Lower leg skin (tissue), 4 donors: ENCODE measurements at regions not wholly inside any gene's neighbourhood (a gene's known extent, or its start where the extent isn't known, plus 50 kb on each side); places are given as distances from the start of the nearest gene placed in this dataset.

Source experiments
- DNase-seq, 2 donors: peaks; one replicate each; pipeline ENCODE4 v3.0.0-alpha.2; 2019; ENCODE audit warnings: low spot score in 2 of 2
- H3K4me3 ChIP-seq: fragments of 200-600 bp; sonication (generic); 2 replicates; pipeline ENCODE4 v1.5.1; 2017; ENCODE audit warnings: mild to moderate bottlenecking, low read depth; ENCODE audit not compliant: poor library complexity, severe bottlenecking
- POLR2A ChIP-seq, 2 donors: fragments of 450-650 bp; IDR thresholded peaks; one replicate each; pipeline ENCODE4 v1.6.1; 2016 to 2017; ENCODE audit warnings: antibody characterized with exemption in 2 of 2, mild to moderate bottlenecking in 1 of 2, moderate library complexity in 1 of 2
- WGBS, 2 donors: methylation state at CpG; one replicate each; pipeline ENCODE4 v1.1.5; 2018; 5-methylcytosine and 5-hydroxymethylcytosine counted together
- intact Hi-C: fragments of 100-400 bp; cut with DNase I; formaldehyde crosslinking; loops from one replicate; pipeline ENCODE4 v1.15.0; 2023; ENCODE audit warnings: low total_unique reads
- TF ChIP-seq, protein P1 (sequence below), 3 donors: fragments of 450-650 bp; IDR thresholded peaks; one replicate each; pipeline ENCODE4 v1.5.1; 2016; ENCODE audit warnings: antibody characterized with exemption in 3 of 3, mild to moderate bottlenecking in 3 of 3, moderate library complexity in 2 of 3

DNA sequence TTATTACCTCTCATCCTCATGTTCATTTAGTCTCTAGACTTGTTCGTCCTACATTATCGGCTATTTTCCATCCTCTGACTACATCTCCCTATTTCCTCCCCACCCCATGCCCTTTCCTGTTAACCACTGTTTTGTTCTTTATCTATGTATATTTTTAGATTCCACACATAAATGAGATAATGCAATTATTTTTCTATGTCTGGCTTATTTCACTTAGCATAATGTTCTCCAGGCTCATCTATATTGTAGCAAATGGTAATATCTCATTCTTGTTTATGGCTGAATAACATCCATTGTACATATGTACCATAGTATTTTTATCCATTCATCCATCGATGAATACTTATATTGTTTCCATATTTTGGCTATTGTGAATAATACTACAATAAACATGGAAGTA is 84.6 kb upstream of the PTPRR start:
- WGBS, 2 donors = 88 to 92% methylated on average over 3 of the region's 3 CpGs
- TF ChIP-seq POLR2A (IDR thresholded peaks at IDR 0.05) = no peak
- TF ChIP-seq, protein P1, sequence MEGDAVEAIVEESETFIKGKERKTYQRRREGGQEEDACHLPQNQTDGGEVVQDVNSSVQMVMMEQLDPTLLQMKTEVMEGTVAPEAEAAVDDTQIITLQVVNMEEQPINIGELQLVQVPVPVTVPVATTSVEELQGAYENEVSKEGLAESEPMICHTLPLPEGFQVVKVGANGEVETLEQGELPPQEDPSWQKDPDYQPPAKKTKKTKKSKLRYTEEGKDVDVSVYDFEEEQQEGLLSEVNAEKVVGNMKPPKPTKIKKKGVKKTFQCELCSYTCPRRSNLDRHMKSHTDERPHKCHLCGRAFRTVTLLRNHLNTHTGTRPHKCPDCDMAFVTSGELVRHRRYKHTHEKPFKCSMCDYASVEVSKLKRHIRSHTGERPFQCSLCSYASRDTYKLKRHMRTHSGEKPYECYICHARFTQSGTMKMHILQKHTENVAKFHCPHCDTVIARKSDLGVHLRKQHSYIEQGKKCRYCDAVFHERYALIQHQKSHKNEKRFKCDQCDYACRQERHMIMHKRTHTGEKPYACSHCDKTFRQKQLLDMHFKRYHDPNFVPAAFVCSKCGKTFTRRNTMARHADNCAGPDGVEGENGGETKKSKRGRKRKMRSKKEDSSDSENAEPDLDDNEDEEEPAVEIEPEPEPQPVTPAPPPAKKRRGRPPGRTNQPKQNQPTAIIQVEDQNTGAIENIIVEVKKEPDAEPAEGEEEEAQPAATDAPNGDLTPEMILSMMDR (IDR thresholded peaks at IDR 0.05) = no peak
- no peak overlapping the region for H3K4me3 ChIP-seq
- DNase-seq = no peak
- intact Hi-C loops = no loop called here

DNA sequence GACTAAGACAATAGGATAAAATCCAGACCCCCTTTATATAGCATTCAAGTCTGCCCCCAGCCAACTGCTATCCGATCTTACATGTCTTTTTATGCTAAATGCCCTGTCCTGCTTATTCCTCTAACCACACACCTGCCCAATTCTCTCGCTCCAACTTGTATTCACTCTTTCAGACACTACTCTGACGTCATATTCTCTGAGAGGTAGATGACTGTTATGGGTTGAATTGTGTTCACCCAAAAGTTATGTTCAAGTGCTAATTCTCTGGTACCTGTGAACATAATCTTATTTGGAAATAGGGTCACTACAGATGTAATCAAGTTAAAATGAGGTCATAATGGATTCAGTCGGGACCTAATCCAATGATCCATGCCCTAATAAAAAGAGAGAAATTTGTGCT is 84.0 kb upstream of the PTPRR start:
- DNase-seq = no peak
- H3K4me3 ChIP-seq = no peak overlapping the region
- intact Hi-C loops = no loop called here
- 91% methylated on average over 4 of the region's 4 CpGs for WGBS, 2 donors
- no peak for TF ChIP-seq POLR2A (IDR thresholded peaks at IDR 0.05)
- TF ChIP-seq, protein P1 (IDR thresholded peaks at IDR 0.05) = no peak

DNA sequence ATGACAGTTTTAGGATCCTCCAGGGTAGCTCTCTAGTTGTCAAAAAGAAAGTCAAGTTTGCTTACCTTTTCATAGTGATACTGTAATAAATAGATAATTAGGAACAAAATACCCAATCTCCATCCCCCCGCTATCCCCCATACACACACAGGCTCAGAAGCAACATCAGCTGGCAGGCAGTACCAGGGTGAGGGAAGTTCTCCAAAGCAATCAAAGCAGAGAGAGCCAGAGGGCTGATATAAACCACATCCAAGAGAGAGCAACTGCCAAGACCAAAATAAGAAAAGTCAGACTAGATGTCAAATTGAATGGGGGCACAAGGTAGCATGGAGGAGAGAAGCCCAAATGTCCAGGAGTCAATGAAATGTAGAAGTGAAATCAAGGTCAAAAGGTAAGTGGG is 80.2 kb upstream of the PTPRR start:
- TF ChIP-seq POLR2A (IDR thresholded peaks at IDR 0.05) = no peak
- TF ChIP-seq, protein P1 (IDR thresholded peaks at IDR 0.05) = no peak
- DNase-seq = no peak
- intact Hi-C loops = no loop called here
- WGBS, 2 donors = 54 to 80% methylated on average over 1 of the region's 1 CpG
- no peak overlapping the region for H3K4me3 ChIP-seq

DNA sequence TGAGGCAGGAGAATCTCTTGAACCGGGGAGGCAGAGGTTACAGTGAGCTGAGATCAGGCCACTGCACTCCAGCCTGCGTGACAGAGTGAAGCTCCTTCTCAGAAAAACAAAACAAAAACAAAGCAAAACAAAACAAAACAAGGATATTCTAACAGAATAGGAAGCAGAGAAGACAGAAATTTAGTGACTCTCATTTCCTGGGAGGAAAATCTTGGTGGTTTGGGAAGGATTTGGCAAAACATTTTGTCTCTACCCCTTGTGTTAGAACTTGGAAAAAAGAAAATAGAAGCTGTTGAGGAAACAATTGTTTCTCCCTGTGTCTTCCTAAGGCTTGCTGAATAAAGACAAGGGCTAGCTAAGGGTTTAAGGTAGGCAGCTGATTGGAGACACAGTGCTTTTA is 79.7 kb upstream of the PTPRR start:
- 60 to 75% methylated on average over 2 of the region's 2 CpGs for WGBS, 2 donors
- H3K4me3 ChIP-seq = no peak overlapping the region
- TF ChIP-seq POLR2A (IDR thresholded peaks at IDR 0.05) = no peak
- TF ChIP-seq, protein P1 (IDR thresholded peaks at IDR 0.05) = no peak
- no peak for DNase-seq
- intact Hi-C loops = no loop called here

DNA sequence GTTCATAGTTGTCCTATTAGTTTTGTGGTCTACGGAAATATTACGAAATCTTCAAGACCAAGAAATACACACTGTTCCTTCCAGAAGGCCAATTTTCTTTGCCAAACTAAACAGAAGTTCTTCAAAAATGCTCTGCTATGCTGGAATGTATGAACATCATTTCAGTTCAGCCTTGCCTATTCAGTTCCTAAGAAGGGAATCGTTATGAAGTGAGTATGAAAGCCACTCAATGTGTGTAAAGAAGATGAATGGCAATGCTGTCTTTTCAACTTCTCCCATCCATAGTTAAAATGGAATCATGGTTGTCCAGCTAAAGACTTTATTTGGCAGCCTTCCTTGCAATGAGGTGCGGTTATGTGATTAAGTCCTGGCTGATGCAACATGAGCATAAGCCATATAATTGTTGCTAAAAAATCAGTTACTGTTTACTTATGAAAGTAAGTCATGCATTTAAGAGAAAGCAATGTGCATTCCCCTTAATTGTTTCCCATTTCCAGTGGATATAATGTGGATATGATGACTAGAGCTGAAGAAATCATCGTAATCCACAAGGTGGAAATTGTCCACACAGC is 73.8 kb upstream of the PTPRR start:
- intact Hi-C loops = no loop called here
- 47 to 71% methylated on average over 5 of the region's 5 CpGs for WGBS, 2 donors
- no peak for TF ChIP-seq POLR2A (IDR thresholded peaks at IDR 0.05)
- TF ChIP-seq, protein P1 (IDR thresholded peaks at IDR 0.05) = no peak
- H3K4me3 ChIP-seq = no peak overlapping the region
- DNase-seq = no peak

DNA sequence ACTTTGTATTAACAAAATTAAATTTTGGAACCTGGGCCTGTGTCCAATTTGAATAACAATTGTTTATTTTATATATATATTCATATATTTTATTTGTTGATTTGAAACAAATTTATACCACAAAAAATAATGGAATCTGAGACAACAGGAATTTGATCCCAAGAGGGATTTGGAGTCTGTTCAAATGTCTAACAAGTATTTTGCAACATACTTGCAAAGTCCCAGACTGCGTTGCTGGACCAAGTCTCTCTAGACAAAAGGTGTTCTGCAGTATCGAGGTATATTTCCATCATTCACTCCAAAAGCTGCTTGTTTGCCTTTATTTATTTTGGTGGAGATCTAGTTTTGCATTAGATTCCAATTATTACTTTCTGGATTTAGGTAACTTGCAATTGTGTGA is 68.7 kb upstream of the PTPRR start:
- H3K4me3 ChIP-seq = no peak overlapping the region
- DNase-seq = no peak
- WGBS, 2 donors = 55 to 56% methylated on average over 2 of the region's 2 CpGs
- intact Hi-C loops = no loop called here
- TF ChIP-seq POLR2A (IDR thresholded peaks at IDR 0.05) = no peak
- TF ChIP-seq, protein P1 (IDR thresholded peaks at IDR 0.05) = no peak
